ENCODE measurements at regions not wholly inside any gene's neighbourhood (a gene's known extent, or its start where the extent isn't known, plus 50 kb on each side); places are given as distances from the start of the nearest gene placed in this dataset.

DNA sequence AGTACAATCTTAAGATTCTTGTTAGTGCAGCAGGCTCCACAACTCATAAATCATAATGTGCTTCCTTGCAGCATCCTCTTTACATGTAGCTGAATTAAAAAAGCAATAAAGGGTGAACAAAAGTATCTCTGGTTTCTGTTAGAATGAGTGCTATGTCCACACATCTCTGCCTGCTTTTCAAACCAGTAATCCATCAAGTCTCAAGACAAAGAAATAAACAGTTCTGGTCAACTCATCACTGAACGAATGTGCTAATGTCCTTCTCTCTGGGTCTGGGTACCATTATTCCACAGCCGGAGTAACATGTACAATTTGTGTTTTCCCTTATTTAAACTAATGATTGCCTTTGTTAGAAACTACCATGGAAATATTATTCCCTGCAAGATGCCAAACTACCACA lies 273.0 kb upstream of the USP15 start:
- WGBS (ENCODE audit: insufficient coverage, insufficient read length), result no CpG with 5 or more reads among the region's 2 CpGs
- no peak overlapping the region for H3K27ac ChIP-seq (ENCODE audit: low read length)
- H3K4me1 ChIP-seq (ENCODE audit: control insufficient read depth, insufficient read depth, low read length), result no peaks in the 10 kb centered on the region
- no peak for DNase-seq (ENCODE audit: low read depth, low spot score)
- no peaks in the 10 kb centered on the region for H3K9me3 ChIP-seq (ENCODE audit: control insufficient read depth, insufficient read depth, low read length)
- H3K27me3 ChIP-seq (ENCODE audit: control insufficient read depth, insufficient read depth, low read length), result no peaks in the 10 kb centered on the region
- no peak overlapping the region for H3K4me3 ChIP-seq (ENCODE audit: low read length)
- H3K36me3 ChIP-seq (ENCODE audit: control insufficient read depth, insufficient read depth, low read length), result no peaks in the 10 kb centered on the region

- H3K27ac ChIP-seq (ENCODE audit: low read length), result no peak overlapping the region
- no peak overlapping the region for H3K4me3 ChIP-seq (ENCODE audit: low read length)
- DNase-seq (ENCODE audit: low read depth, low spot score), result no peak
- no peaks in the 10 kb centered on the region for H3K36me3 ChIP-seq (ENCODE audit: control insufficient read depth, insufficient read depth, low read length)
- H3K9me3 ChIP-seq (ENCODE audit: control insufficient read depth, insufficient read depth, low read length), result no peaks in the 10 kb centered on the region
- no peaks in the 10 kb centered on the region for H3K27me3 ChIP-seq (ENCODE audit: control insufficient read depth, insufficient read depth, low read length)
- no CpG with 5 or more reads among the region's 3 CpGs for WGBS (ENCODE audit: insufficient coverage, insufficient read length)
- H3K4me1 ChIP-seq (ENCODE audit: control insufficient read depth, insufficient read depth, low read length), result no peaks in the 10 kb centered on the region
Observed at GRCh38 chr12:61991661-61992060, 268.5 kb upstream of the USP15 start.

DNA sequence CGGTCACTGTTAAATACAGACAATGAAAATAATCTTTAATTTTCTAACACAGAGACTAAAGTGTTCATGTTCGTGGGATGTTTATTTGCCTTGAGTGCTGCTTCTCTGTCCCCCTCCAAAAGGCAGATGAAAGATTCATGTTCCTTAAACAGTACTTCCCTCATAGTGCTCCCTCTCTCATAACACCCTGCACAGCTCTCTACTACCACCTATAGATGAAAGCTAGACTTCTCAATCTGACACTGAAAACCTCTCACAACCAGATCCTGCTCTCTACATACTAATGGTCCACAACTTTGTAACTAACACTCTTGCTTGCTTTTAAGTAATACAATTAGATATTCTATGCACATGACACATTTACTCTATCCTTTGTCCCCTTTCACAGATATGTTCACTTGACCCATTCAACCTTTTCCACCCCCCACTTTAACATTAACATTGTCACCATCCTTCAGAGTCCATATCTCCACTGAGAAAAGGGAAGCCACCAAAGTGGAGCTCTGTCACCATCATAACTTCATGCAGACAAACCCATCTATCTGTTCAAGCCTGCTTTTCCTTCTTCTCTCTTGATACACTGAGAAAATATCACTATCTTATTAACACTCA lies 266.4 kb upstream of the USP15 start:
- no peaks in the 10 kb centered on the region for H3K36me3 ChIP-seq (ENCODE audit: control insufficient read depth, insufficient read depth, low read length)
- no peak overlapping the region for H3K4me3 ChIP-seq (ENCODE audit: low read length)
- no peaks in the 10 kb centered on the region for H3K27me3 ChIP-seq (ENCODE audit: control insufficient read depth, insufficient read depth, low read length)
- peak; percentile 31 for DNase-seq (ENCODE audit: low read depth, low spot score)
- H3K9me3 ChIP-seq (ENCODE audit: control insufficient read depth, insufficient read depth, low read length), result no peaks in the 10 kb centered on the region
- H3K4me1 ChIP-seq (ENCODE audit: control insufficient read depth, insufficient read depth, low read length), result no peaks in the 10 kb centered on the region
- no CpG with 5 or more reads among the region's 2 CpGs for WGBS (ENCODE audit: insufficient coverage, insufficient read length)
- H3K27ac ChIP-seq (ENCODE audit: low read length), result no peak overlapping the region

GRCh38 chr12:61996717-61997116 lies 263.5 kb upstream of the USP15 start:
- no peak for DNase-seq (ENCODE audit: low read depth, low spot score)
- no peaks in the 10 kb centered on the region for H3K9me3 ChIP-seq (ENCODE audit: control insufficient read depth, insufficient read depth, low read length)
- H3K36me3 ChIP-seq (ENCODE audit: control insufficient read depth, insufficient read depth, low read length), result no peaks in the 10 kb centered on the region
- no peaks in the 10 kb centered on the region for H3K4me1 ChIP-seq (ENCODE audit: control insufficient read depth, insufficient read depth, low read length)
- H3K27ac ChIP-seq (ENCODE audit: low read length), result no peak overlapping the region
- H3K4me3 ChIP-seq (ENCODE audit: low read length), result no peak overlapping the region
- no CpG with 5 or more reads among the region's 1 CpG for WGBS (ENCODE audit: insufficient coverage, insufficient read length)
- no peaks in the 10 kb centered on the region for H3K27me3 ChIP-seq (ENCODE audit: control insufficient read depth, insufficient read depth, low read length)

DNA sequence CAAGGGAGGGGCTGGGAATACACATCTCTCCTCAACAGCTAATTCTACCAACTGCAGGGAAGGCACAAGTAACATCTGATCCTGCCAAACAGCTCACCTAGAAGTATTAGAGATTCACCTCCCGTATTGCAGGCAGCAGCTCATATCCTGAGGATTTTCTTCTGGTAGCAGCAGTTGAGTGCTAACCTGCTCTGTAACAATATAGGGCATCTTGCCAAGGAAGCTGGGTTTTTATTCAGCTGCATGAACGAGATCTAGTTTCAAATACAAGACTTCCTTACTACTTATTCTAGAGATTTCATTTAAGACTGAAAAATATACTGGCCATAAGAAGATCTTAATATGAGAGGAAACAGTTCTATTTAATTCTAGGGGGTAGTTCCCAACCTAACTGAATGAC lies 261.4 kb upstream of the USP15 start:
- no peaks in the 10 kb centered on the region for H3K27me3 ChIP-seq (ENCODE audit: control insufficient read depth, insufficient read depth, low read length)
- H3K4me1 ChIP-seq (ENCODE audit: control insufficient read depth, insufficient read depth, low read length), result no peaks in the 10 kb centered on the region
- no peak overlapping the region for H3K27ac ChIP-seq (ENCODE audit: low read length)
- no peaks in the 10 kb centered on the region for H3K36me3 ChIP-seq (ENCODE audit: control insufficient read depth, insufficient read depth, low read length)
- no peaks in the 10 kb centered on the region for H3K9me3 ChIP-seq (ENCODE audit: control insufficient read depth, insufficient read depth, low read length)
- H3K4me3 ChIP-seq (ENCODE audit: low read length), result no peak overlapping the region
- DNase-seq (ENCODE audit: low read depth, low spot score), result no peak
- no CpG with 5 or more reads among the region's 2 CpGs for WGBS (ENCODE audit: insufficient coverage, insufficient read length)

DNA sequence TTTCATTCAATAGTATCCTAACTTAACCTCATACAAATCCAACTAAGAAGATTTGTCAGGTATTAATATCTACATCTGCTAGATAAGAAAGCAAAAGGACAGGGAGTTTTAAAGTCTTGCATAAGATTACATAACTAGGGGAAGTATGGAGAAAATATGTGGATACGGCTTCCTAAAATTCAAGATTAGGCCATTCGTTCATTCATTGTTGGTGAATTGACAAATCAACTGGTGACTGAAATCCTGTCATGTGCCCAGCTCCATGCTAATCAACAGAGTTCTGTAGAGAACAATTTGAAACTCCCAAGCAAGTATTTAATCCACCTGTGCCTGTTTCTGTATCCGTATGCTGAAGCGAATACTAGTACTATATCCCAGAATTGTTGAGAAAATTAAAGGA lies 260.9 kb upstream of the USP15 start:
- H3K9me3 ChIP-seq (ENCODE audit: control insufficient read depth, insufficient read depth, low read length), result no peaks in the 10 kb centered on the region
- H3K27me3 ChIP-seq (ENCODE audit: control insufficient read depth, insufficient read depth, low read length), result no peaks in the 10 kb centered on the region
- H3K27ac ChIP-seq (ENCODE audit: low read length), result no peak overlapping the region
- no CpG with 5 or more reads among the region's 4 CpGs for WGBS (ENCODE audit: insufficient coverage, insufficient read length)
- no peaks in the 10 kb centered on the region for H3K36me3 ChIP-seq (ENCODE audit: control insufficient read depth, insufficient read depth, low read length)
- no peak for DNase-seq (ENCODE audit: low read depth, low spot score)
- H3K4me3 ChIP-seq (ENCODE audit: low read length), result no peak overlapping the region
- H3K4me1 ChIP-seq (ENCODE audit: control insufficient read depth, insufficient read depth, low read length), result no peaks in the 10 kb centered on the region

DNA sequence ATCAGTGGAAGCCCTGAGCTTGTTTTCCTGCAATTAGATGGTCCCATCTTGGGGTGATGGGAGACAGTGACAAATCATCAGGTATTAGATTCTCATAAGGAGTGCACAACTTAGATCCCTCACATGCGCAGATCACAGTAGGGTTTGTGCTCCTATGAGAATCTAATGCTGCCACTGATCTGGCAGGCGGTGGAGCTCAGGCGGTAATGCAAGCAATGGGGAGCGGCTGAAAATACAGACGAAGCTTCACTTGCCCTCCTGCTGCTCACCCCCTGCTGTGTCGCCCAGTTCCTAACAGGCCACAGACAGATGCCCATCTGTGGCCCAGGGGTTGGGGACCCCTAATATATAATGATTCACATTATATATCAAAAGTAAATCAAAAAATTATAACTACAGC lies 258.8 kb upstream of the USP15 start:
- no CpG with 5 or more reads among the region's 6 CpGs for WGBS (ENCODE audit: insufficient coverage, insufficient read length)
- H3K27ac ChIP-seq (ENCODE audit: low read length), result no peak overlapping the region
- no peaks in the 10 kb centered on the region for H3K4me1 ChIP-seq (ENCODE audit: control insufficient read depth, insufficient read depth, low read length)

DNA sequence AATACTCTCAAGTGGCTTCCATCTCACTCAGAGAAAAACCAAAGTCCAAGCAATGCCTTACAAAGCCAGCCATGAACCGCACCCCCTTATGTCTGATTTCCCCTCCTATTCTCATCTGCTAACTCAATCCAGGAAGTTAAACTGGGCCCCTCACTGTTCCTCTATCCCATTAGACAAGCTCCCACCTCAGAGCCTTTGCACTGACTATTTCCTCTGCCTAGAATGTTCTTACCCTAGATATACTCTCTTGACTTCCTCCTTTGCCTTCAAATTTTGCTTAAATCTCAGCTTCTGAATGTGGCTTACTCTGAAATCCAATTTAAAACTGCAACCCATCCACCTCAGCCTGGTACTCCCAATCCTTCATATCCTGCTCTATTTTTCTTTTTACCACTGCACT lies 257.0 kb upstream of the USP15 start:
- Histone ChIP-seq H3K9me3 (ENCODE audit: control insufficient read depth, insufficient read depth, low read length) (no peaks in the 10 kb centered on the region), H3K4me1 (ENCODE audit: control insufficient read depth, insufficient read depth, low read length) (no peaks in the 10 kb centered on the region), H3K27ac (ENCODE audit: low read length) (no peak overlapping the region), H3K36me3 (ENCODE audit: control insufficient read depth, insufficient read depth, low read length) (no peaks in the 10 kb centered on the region), H3K4me3 (ENCODE audit: low read length) (no peak overlapping the region), H3K27me3 (ENCODE audit: control insufficient read depth, insufficient read depth, low read length) (no peaks in the 10 kb centered on the region)
- WGBS (ENCODE audit: insufficient coverage, insufficient read length), result no CpG with 5 or more reads among the region's 1 CpG
- no peak for DNase-seq (ENCODE audit: low read depth, low spot score)

More for the DNA sequence above, 258.8 kb upstream of the USP15 start:
- no peaks in the 10 kb centered on the region for H3K9me3 ChIP-seq (ENCODE audit: control insufficient read depth, insufficient read depth, low read length)
- no peaks in the 10 kb centered on the region for H3K27me3 ChIP-seq (ENCODE audit: control insufficient read depth, insufficient read depth, low read length)
- H3K36me3 ChIP-seq (ENCODE audit: control insufficient read depth, insufficient read depth, low read length), result no peaks in the 10 kb centered on the region
- no peak overlapping the region for H3K4me3 ChIP-seq (ENCODE audit: low read length)
- no peak for DNase-seq (ENCODE audit: low read depth, low spot score)

GRCh38 chr12:62003701-62004100 lies 256.5 kb upstream of the USP15 start:
- no CpG with 5 or more reads among the region's 2 CpGs for WGBS (ENCODE audit: insufficient coverage, insufficient read length)
- no peaks in the 10 kb centered on the region for H3K27me3 ChIP-seq (ENCODE audit: control insufficient read depth, insufficient read depth, low read length)
- H3K4me1 ChIP-seq (ENCODE audit: control insufficient read depth, insufficient read depth, low read length), result no peaks in the 10 kb centered on the region
- no peaks in the 10 kb centered on the region for H3K36me3 ChIP-seq (ENCODE audit: control insufficient read depth, insufficient read depth, low read length)
- no peaks in the 10 kb centered on the region for H3K9me3 ChIP-seq (ENCODE audit: control insufficient read depth, insufficient read depth, low read length)
- no peak for DNase-seq (ENCODE audit: low read depth, low spot score)
- no peak overlapping the region for H3K27ac ChIP-seq (ENCODE audit: low read length)
- no peak overlapping the region for H3K4me3 ChIP-seq (ENCODE audit: low read length)

GRCh38 chr12:62005615-62006014 lies 254.6 kb upstream of the USP15 start:
- DNase-seq (ENCODE audit: low read depth, low spot score), result no peak
- no peaks in the 10 kb centered on the region for H3K27me3 ChIP-seq (ENCODE audit: control insufficient read depth, insufficient read depth, low read length)
- H3K9me3 ChIP-seq (ENCODE audit: control insufficient read depth, insufficient read depth, low read length), result no peaks in the 10 kb centered on the region; the same call in 1 of the 2 replicates
- H3K4me1 ChIP-seq (ENCODE audit: control insufficient read depth, insufficient read depth, low read length), result no peaks in the 10 kb centered on the region
- WGBS (ENCODE audit: insufficient coverage, insufficient read length), result no CpG with 5 or more reads among the region's 2 CpGs
- H3K36me3 ChIP-seq (ENCODE audit: control insufficient read depth, insufficient read depth, low read length), result no peaks in the 10 kb centered on the region
- no peak overlapping the region for H3K27ac ChIP-seq (ENCODE audit: low read length)
- no peak overlapping the region for H3K4me3 ChIP-seq (ENCODE audit: low read length)

DNA sequence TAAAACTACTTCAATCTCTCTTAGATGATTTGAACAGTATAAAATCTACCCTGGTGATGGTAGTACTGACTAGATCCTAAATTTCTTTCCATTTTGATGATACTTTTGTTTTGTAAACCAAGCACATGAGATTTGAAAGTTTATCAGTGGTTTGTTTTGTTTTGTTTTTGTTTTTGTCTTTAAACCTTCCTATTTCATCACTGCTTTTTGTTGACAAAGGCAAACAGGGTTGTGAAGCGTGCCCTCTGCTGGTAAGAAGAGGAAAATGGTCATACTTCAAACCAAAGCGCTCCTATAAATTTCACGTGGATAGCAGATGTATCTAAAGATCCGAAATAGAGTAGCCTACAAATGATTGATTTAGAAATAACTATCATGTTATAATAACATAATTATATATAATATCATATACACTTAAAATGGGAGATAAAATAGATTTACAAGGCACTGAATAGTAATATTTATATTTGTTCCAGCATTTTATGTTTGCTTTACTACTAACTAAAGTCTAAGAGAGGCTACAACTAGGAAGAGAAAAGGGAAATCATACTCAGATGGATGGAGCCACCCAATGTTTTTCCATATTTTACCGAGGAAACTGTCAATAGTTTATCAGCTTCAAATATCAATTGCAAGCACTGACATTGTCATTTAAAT lies 254.0 kb upstream of the USP15 start:
- WGBS (ENCODE audit: insufficient coverage, insufficient read length), result no CpG with 5 or more reads among the region's 5 CpGs
- DNase-seq (ENCODE audit: low read depth, low spot score), result no peak
- no peaks in the 10 kb centered on the region; the same call in 1 of the 2 replicates for H3K9me3 ChIP-seq (ENCODE audit: control insufficient read depth, insufficient read depth, low read length)
- H3K27ac ChIP-seq (ENCODE audit: low read length), result no peak overlapping the region
- H3K4me1 ChIP-seq (ENCODE audit: control insufficient read depth, insufficient read depth, low read length), result no peaks in the 10 kb centered on the region
- no peaks in the 10 kb centered on the region for H3K36me3 ChIP-seq (ENCODE audit: control insufficient read depth, insufficient read depth, low read length)
- H3K27me3 ChIP-seq (ENCODE audit: control insufficient read depth, insufficient read depth, low read length), result no peaks in the 10 kb centered on the region
- no peak overlapping the region for H3K4me3 ChIP-seq (ENCODE audit: low read length)
